Mucosa of descending colon (tissue), 3 donors: ENCODE measurements at regions not wholly inside any gene's neighbourhood (a gene's known extent, or its start where the extent isn't known, plus 50 kb on each side); places are given as distances from the start of the nearest gene placed in this dataset.

Experiments
- ATAC-seq: fragments of 200-7000 bp; cut with Tn5 transposase; one replicate; pipeline ENCODE4 v1.9.1; 2020; ENCODE audit warnings: mild to moderate bottlenecking, moderate library complexity
- DNase-seq, 3 donors: peaks; one replicate each; pipeline ENCODE4 v3.0.0-alpha.2; 2020
- H3K36me3 ChIP-seq: fragments of 200-600 bp; one replicate; pipeline ENCODE4 v1.8.0; 2021; ENCODE audit warnings: low read depth, mild to moderate bottlenecking
- H3K4me1 ChIP-seq: fragments of 200-600 bp; one replicate; pipeline ENCODE4 v1.8.0; 2021; ENCODE audit warnings: low read depth, mild to moderate bottlenecking
- H3K4me3 ChIP-seq: fragments of 200-600 bp; one replicate; pipeline ENCODE4 v1.8.0; 2021; ENCODE audit warnings: mild to moderate bottlenecking
- H3K9me3 ChIP-seq: fragments of 200-600 bp; one replicate; pipeline ENCODE4 v1.8.0; 2021; ENCODE audit warnings: mild to moderate bottlenecking
- CTCF ChIP-seq: fragments of 200-600 bp; IDR thresholded peaks from one replicate; pipeline ENCODE4 v1.8.0; 2022; ENCODE audit warnings: antibody characterized with exemption, mild to moderate bottlenecking
- intact Hi-C, 2 donors: fragments of 100-400 bp; cut with DNase I in 1 of 2; cut with micrococcal nuclease in 1 of 2; formaldehyde crosslinking; loops; one replicate each; pipeline versions ENCODE4 v1.11.0 to v1.11.1; 2022; cut with DNase I, micrococcal nuclease
- donor health status: DM: no; HTN: no; CAD: no; lungs with moderate emphysema.
- donor health status: DM: no; HTN: no; CAD: no.
- donor health status: DM: no; HTN: yes; CAD: no.

GRCh38 chr12:113612076-113612728 is 140.5 kb upstream of the LHX5 start:
- H3K9me3 ChIP-seq, result no peaks in the 10 kb centered on the region
- TF ChIP-seq CTCF, result no peak
- no peak for DNase-seq
- no peaks in the 10 kb centered on the region for H3K36me3 ChIP-seq
- H3K4me1 ChIP-seq, result no peaks in the 10 kb centered on the region
- intact Hi-C loops, result no loop called here
- ATAC-seq, result no peak
- no peak overlapping the region for H3K4me3 ChIP-seq

GRCh38 chr12:113611652-113612051 is 140.0 kb upstream of the LHX5 start:
- no peak for TF ChIP-seq CTCF
- no peak for DNase-seq
- intact Hi-C loops, result no loop called here
- no peaks in the 10 kb centered on the region for H3K9me3 ChIP-seq
- H3K4me3 ChIP-seq, result no peak overlapping the region
- H3K4me1 ChIP-seq, result no peaks in the 10 kb centered on the region
- H3K36me3 ChIP-seq, result no peaks in the 10 kb centered on the region
- no peak for ATAC-seq

GRCh38 chr12:113610698-113611097 is 139.0 kb upstream of the LHX5 start:
- Histone ChIP-seq H3K4me1 (no peaks in the 10 kb centered on the region), H3K4me3 (no peak overlapping the region), H3K36me3 (no peaks in the 10 kb centered on the region), H3K9me3 (no peaks in the 10 kb centered on the region)
- intact Hi-C loops, result no loop called here
- no peak for TF ChIP-seq CTCF
- DNase-seq (no peak), ATAC-seq (no peak)

- intact Hi-C loops, result no loop called here
- H3K4me3 ChIP-seq, result no peak overlapping the region
- no peak for DNase-seq
- no peak for ATAC-seq
- no peaks in the 10 kb centered on the region for H3K36me3 ChIP-seq
- TF ChIP-seq CTCF, result no peak
- H3K4me1 ChIP-seq, result no peaks in the 10 kb centered on the region
- H3K9me3 ChIP-seq, result no peaks in the 10 kb centered on the region
Measured at GRCh38 chr12:113609692-113610469, 138.2 kb upstream of the LHX5 start.

- intact Hi-C loops, result no loop called here
- no peak for DNase-seq
- no peak for ATAC-seq
Measured at GRCh38 chr12:113604666-113605065, 133.0 kb upstream of the LHX5 start.

More at GRCh38 chr12:113604666-113605065, 133.0 kb upstream of the LHX5 start:
- no peak for TF ChIP-seq CTCF
- Histone ChIP-seq H3K4me1 (no peaks in the 10 kb centered on the region), H3K9me3 (no peaks in the 10 kb centered on the region), H3K4me3 (no peak overlapping the region), H3K36me3 (no peaks in the 10 kb centered on the region)
